ENCODE measurements at regions not wholly inside any gene's neighbourhood (a gene's known extent, or its start where the extent isn't known, plus 50 kb on each side); places are given as distances from the start of the nearest gene placed in this dataset.
"Not testable (repeated sequence)": the region's sequence is repeated elsewhere in the genome, so short reads cannot be mapped to it uniquely, and the experiment has no call there.

GRCh38 chr10:131555406-131555805, 243.9 kb upstream of the TCERG1L start:
- H3K36me3 ChIP-seq (ENCODE audit: low read depth, low read length): no peaks in the 10 kb centered on the region
- no peaks in the 10 kb centered on the region for H3F3A ChIP-seq (ENCODE audit: low read length, unreplicated experiment)
- DNase-seq (no peak), ATAC-seq (no peak)
- no peaks in the 10 kb centered on the region for H3K9me3 ChIP-seq (ENCODE audit: low read length)
- ChIA-PET POLR2A (ENCODE audit: unreplicated experiment) (no interaction called here), CTCF (no interaction called here)
- no TSS peak for BruUV-seq (replicated peaks)
- no peak overlapping the region for H2AFZ ChIP-seq (ENCODE audit: low read length)
- H3K4me2 ChIP-seq (ENCODE audit: low read length): no peak overlapping the region
- no peaks in the 10 kb centered on the region for H4K20me1 ChIP-seq (ENCODE audit: low read length)
- H3K9ac ChIP-seq (ENCODE audit: low read length): no peak overlapping the region
- intact Hi-C loops (cut with micrococcal nuclease): no loop called here
- no peaks in the 10 kb centered on the region for H3K79me2 ChIP-seq (ENCODE audit: low read length)
- H3K4me3 ChIP-seq (ENCODE audit: low read length): no peak overlapping the region
- no peaks in the 10 kb centered on the region for H3K4me1 ChIP-seq (ENCODE audit: insufficient read depth, low read length)
- TF ChIP-seq EZH2phosphoT487 (IDR thresholded peaks at IDR 0.05; ENCODE audit: borderline replicate concordance, low read length): no peak
- TF ChIP-seq EZH2 (IDR thresholded peaks at IDR 0.05; ENCODE audit: low read length, unreplicated experiment): no peak
- TF ChIP-seq CTCF (conservative IDR thresholded peaks at IDR 0.05; ENCODE audit: low read depth, low read length): no peak
- no peak overlapping the region for H3K27ac ChIP-seq (ENCODE audit: low read length)
- H3K27me3 ChIP-seq (ENCODE audit: low read length): peaks cover 13% of the 10 kb centered on the region; the same call in 1 of the 2 replicates
- H3K9me2 ChIP-seq (replicated peaks; ENCODE audit: low read length): no peaks in the 10 kb centered on the region

GRCh38 chr10:131556061-131556896, 244.8 kb upstream of the TCERG1L start:
- Histone ChIP-seq H3F3A (ENCODE audit: low read length, unreplicated experiment) (no peaks in the 10 kb centered on the region), H3K79me2 (ENCODE audit: low read length) (no peaks in the 10 kb centered on the region), H3K27ac (ENCODE audit: low read length) (no peak overlapping the region), H3K9me3 (ENCODE audit: low read length) (no peaks in the 10 kb centered on the region), H4K20me1 (ENCODE audit: low read length) (no peaks in the 10 kb centered on the region), H3K4me2 (ENCODE audit: low read length) (no peak overlapping the region), H2AFZ (ENCODE audit: low read length) (no peak overlapping the region), H3K36me3 (ENCODE audit: low read depth, low read length) (no peaks in the 10 kb centered on the region), H3K4me3 (ENCODE audit: low read length) (no peak overlapping the region), H3K4me1 (ENCODE audit: insufficient read depth, low read length) (no peaks in the 10 kb centered on the region), H3K9me2 (replicated peaks; ENCODE audit: low read length) (no peaks in the 10 kb centered on the region), H3K27me3 (ENCODE audit: low read length) (peaks cover 14% of the 10 kb centered on the region; the same call in 1 of the 2 replicates), H3K9ac (ENCODE audit: low read length) (no peak overlapping the region)
- TF ChIP-seq EZH2phosphoT487 (IDR thresholded peaks at IDR 0.05; ENCODE audit: borderline replicate concordance, low read length): no peak
- TF ChIP-seq EZH2 (IDR thresholded peaks at IDR 0.05; ENCODE audit: low read length, unreplicated experiment): no peak
- ChIA-PET CTCF (no interaction called here), POLR2A (ENCODE audit: unreplicated experiment) (no interaction called here)
- intact Hi-C loops (cut with micrococcal nuclease): no loop called here
- DNase-seq: no peak
- ATAC-seq: no peak
- no TSS peak for BruUV-seq (replicated peaks)

GRCh38 chr10:131556897-131557495, 245.5 kb upstream of the TCERG1L start:
- no peak overlapping the region for H3K9ac ChIP-seq (ENCODE audit: low read length)
- no peak overlapping the region for H3K27ac ChIP-seq (ENCODE audit: low read length)
- no TSS peak for BruUV-seq (replicated peaks)
- no peaks in the 10 kb centered on the region for H3K9me2 ChIP-seq (replicated peaks; ENCODE audit: low read length)
- H3K9me3 ChIP-seq (ENCODE audit: low read length): no peaks in the 10 kb centered on the region
- intact Hi-C loops (cut with micrococcal nuclease): no loop called here
- H3F3A ChIP-seq (ENCODE audit: low read length, unreplicated experiment): no peaks in the 10 kb centered on the region
- ChIA-PET POLR2A (ENCODE audit: unreplicated experiment) (no interaction called here), CTCF (no interaction called here)
- H3K4me2 ChIP-seq (ENCODE audit: low read length): no peak overlapping the region
- H3K27me3 ChIP-seq (ENCODE audit: low read length): peaks cover 18% of the 10 kb centered on the region; the same call in 1 of the 2 replicates
- H2AFZ ChIP-seq (ENCODE audit: low read length): no peak overlapping the region
- no peak for TF ChIP-seq EZH2 (IDR thresholded peaks at IDR 0.05; ENCODE audit: low read length, unreplicated experiment)
- TF ChIP-seq CTCF (conservative IDR thresholded peaks at IDR 0.05; ENCODE audit: low read depth, low read length): no peak
- no peak for TF ChIP-seq EZH2phosphoT487 (IDR thresholded peaks at IDR 0.05; ENCODE audit: borderline replicate concordance, low read length)
- ATAC-seq: no peak
- no peak for DNase-seq
- H3K79me2 ChIP-seq (ENCODE audit: low read length): no peaks in the 10 kb centered on the region
- no peak overlapping the region for H3K4me3 ChIP-seq (ENCODE audit: low read length)
- no peaks in the 10 kb centered on the region for H4K20me1 ChIP-seq (ENCODE audit: low read length)
- no peaks in the 10 kb centered on the region for H3K4me1 ChIP-seq (ENCODE audit: insufficient read depth, low read length)
- no peaks in the 10 kb centered on the region for H3K36me3 ChIP-seq (ENCODE audit: low read depth, low read length)

- H3K36me3 ChIP-seq (ENCODE audit: low read depth, low read length); intact Hi-C loops (cut with micrococcal nuclease); H3K4me1 ChIP-seq (ENCODE audit: insufficient read depth, low read length); H3K9me2 ChIP-seq (replicated peaks; ENCODE audit: low read length); H3K27ac ChIP-seq (ENCODE audit: low read length); H3K4me2 ChIP-seq (ENCODE audit: low read length); ATAC-seq; H3K9me3 ChIP-seq (ENCODE audit: low read length); H3K9ac ChIP-seq (ENCODE audit: low read length); POLR2A ChIA-PET (ENCODE audit: unreplicated experiment); H3K79me2 ChIP-seq (ENCODE audit: low read length); CTCF ChIA-PET; H2AFZ ChIP-seq (ENCODE audit: low read length); H3K4me3 ChIP-seq (ENCODE audit: low read length); H4K20me1 ChIP-seq (ENCODE audit: low read length); DNase-seq; BruUV-seq (replicated peaks); H3F3A ChIP-seq (ENCODE audit: low read length, unreplicated experiment): not testable (repeated sequence)
- H3K27me3 ChIP-seq (ENCODE audit: low read length): peaks cover 24% of the 10 kb centered on the region
Measured at GRCh38 chr10:131557956-131558355, 246.4 kb upstream of the TCERG1L start.
